Smooth muscle cell (in vitro differentiated cells): ENCODE measurements at regions not wholly inside any gene's neighbourhood (a gene's known extent, or its start where the extent isn't known, plus 50 kb on each side); places are given as distances from the start of the nearest gene placed in this dataset.

Experiments
- DNase-seq: peaks from one replicate; lab custom pipeline; 2025; ENCODE audit not compliant: unreplicated experiment; lab: John Stamatoyannopoulos, UW
- H2AFZ ChIP-seq: fragments of 200-600 bp; sonication (generic); 2 replicates; pipeline ENCODE4 v1.6.0; 2016; ENCODE audit warnings: antibody characterized with exemption, low read depth, mild to moderate bottlenecking
- H3F3A ChIP-seq: fragments of 200-600 bp; sonication (generic); 2 replicates; pipeline ENCODE4 v1.6.0; 2017; ENCODE audit warnings: antibody characterized with exemption, low read depth
- H3K27ac ChIP-seq: fragments of 200-600 bp; sonication (generic); 2 replicates; pipeline ENCODE4 v1.5.1; 2016; ENCODE audit warnings: low read depth, mild to moderate bottlenecking
- H3K27me3 ChIP-seq: fragments of 200-600 bp; sonication (generic); 2 replicates; pipeline ENCODE4 v1.6.1; 2016; ENCODE audit warnings: low read depth, mild to moderate bottlenecking
- H3K36me3 ChIP-seq: fragments of 200-600 bp; sonication (generic); 2 replicates; pipeline ENCODE4 v1.5.1; 2016; ENCODE audit warnings: low read depth
- H3K4me1 ChIP-seq: fragments of 200-600 bp; sonication (generic); 2 replicates; pipeline ENCODE4 v1.5.1; 2016; ENCODE audit warnings: low read depth
- H3K4me2 ChIP-seq: fragments of 200-600 bp; sonication (generic); 2 replicates; pipeline ENCODE4 v1.6.0; 2016; ENCODE audit warnings: mild to moderate bottlenecking
- H3K4me3 ChIP-seq: fragments of 200-600 bp; sonication (generic); 2 replicates; pipeline ENCODE4 v1.5.1; 2016; ENCODE audit warnings: mild to moderate bottlenecking
- H3K79me2 ChIP-seq: fragments of 200-600 bp; sonication (generic); 2 replicates; pipeline ENCODE4 v1.6.0; 2016; ENCODE audit warnings: low read depth, mild to moderate bottlenecking
- H3K9ac ChIP-seq: fragments of 200-600 bp; sonication (generic); 2 replicates; pipeline ENCODE4 v1.6.0; 2016; ENCODE audit warnings: low read depth
- H3K9me3 ChIP-seq: fragments of 200-600 bp; sonication (generic); replicated peaks from 2 replicates; pipeline ENCODE4 v1.5.1; 2016; ENCODE audit warnings: low read depth
- H4K20me1 ChIP-seq: fragments of 200-600 bp; sonication (generic); 2 replicates; pipeline ENCODE4 v1.6.0; 2016; ENCODE audit warnings: low read depth
- WGBS: methylation state at CpG from one replicate; pipeline ENCODE4 v1.1.7; 2016; ENCODE audit warnings: low lambda C conversion rate; 5-methylcytosine and 5-hydroxymethylcytosine counted together
- TF ChIP-seq, protein P1 (sequence below): fragments of 200-600 bp; sonication (generic); IDR thresholded peaks from 2 replicates; pipeline ENCODE4 v1.5.1; 2017; ENCODE audit warnings: borderline replicate concordance, mild to moderate bottlenecking, antibody characterized with exemption; ENCODE audit not compliant: insufficient read depth, poor library complexity, severe bottlenecking

DNA sequence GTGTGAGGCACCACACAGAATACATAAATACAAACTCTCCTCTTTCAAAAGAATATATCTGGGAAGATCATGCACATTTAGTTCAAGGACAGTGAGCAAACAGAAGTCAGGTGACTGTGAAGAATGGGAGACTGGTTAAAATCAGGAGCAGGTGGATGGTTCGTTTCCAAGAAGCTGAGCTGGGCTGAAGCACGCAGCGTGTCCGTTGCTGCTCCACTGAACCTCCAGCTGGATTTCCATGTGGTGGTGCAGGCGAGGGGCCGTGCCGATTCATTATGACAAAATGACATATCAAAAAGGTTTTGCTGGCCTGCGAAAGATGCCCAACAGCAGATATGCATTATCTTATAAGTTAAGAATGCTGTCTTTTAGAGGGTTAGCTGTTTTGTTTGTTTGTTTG, 66.0 kb downstream of the OLIG1 start:
- H3K4me1 ChIP-seq = no peaks in the 10 kb centered on the region
- no peaks in the 10 kb centered on the region for H3K9me3 ChIP-seq
- WGBS = 91% methylated on average over 8 of the region's 8 CpGs

DNA sequence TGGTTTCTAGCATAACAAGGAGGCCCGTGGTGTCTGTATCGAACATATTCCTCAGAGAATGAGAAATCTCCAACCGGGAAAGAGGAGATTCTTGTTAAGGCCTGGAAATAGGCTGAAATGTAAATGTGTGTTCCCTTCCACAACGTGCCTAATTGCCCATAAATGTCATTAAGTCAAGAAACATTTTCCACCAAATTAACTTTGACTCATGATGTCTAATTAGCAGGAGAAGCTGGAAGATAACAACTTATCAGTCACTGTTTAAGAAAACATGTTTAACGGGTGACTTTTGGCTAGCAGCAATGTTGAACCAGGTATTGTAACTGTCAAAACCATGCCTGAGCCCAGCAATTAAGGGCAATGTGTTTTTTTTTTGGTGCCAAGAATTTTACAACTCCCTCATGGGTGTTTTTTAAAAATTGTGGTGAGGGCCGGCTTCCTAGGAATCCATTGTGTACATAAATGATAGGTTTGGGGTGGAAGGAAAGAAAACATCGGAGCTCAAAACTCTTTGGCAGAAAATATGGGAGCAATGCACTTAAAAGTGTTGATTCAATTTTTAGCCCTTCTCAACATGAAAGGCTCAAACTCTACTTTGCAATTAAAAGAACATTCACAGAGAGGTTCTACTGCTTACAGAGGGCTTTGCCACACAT, 67.0 kb downstream of the OLIG1 start:
- no peaks in the 10 kb centered on the region for H3K36me3 ChIP-seq
- 68% methylated on average over 7 of the region's 7 CpGs for WGBS
- H3K27ac ChIP-seq = no peak overlapping the region
- TF ChIP-seq, protein P1, sequence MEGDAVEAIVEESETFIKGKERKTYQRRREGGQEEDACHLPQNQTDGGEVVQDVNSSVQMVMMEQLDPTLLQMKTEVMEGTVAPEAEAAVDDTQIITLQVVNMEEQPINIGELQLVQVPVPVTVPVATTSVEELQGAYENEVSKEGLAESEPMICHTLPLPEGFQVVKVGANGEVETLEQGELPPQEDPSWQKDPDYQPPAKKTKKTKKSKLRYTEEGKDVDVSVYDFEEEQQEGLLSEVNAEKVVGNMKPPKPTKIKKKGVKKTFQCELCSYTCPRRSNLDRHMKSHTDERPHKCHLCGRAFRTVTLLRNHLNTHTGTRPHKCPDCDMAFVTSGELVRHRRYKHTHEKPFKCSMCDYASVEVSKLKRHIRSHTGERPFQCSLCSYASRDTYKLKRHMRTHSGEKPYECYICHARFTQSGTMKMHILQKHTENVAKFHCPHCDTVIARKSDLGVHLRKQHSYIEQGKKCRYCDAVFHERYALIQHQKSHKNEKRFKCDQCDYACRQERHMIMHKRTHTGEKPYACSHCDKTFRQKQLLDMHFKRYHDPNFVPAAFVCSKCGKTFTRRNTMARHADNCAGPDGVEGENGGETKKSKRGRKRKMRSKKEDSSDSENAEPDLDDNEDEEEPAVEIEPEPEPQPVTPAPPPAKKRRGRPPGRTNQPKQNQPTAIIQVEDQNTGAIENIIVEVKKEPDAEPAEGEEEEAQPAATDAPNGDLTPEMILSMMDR = no peak
- H2AFZ ChIP-seq = no peak overlapping the region
- H3K9ac ChIP-seq = no peak overlapping the region
- no peak for DNase-seq
- no peaks in the 10 kb centered on the region for H3K79me2 ChIP-seq
- H3F3A ChIP-seq = no peaks in the 10 kb centered on the region
- H3K4me2 ChIP-seq = no peak overlapping the region
- no peaks in the 10 kb centered on the region for H3K4me1 ChIP-seq
- peaks cover 46% of the 10 kb centered on the region for H3K27me3 ChIP-seq
- H3K4me3 ChIP-seq = no peak overlapping the region
- H3K9me3 ChIP-seq = no peaks in the 10 kb centered on the region
- no peaks in the 10 kb centered on the region for H4K20me1 ChIP-seq

More for the DNA sequence above, 66.0 kb downstream of the OLIG1 start:
- H3F3A ChIP-seq = no peaks in the 10 kb centered on the region
- H3K27ac ChIP-seq = no peak overlapping the region
- H3K36me3 ChIP-seq = no peaks in the 10 kb centered on the region
- no peaks in the 10 kb centered on the region for H4K20me1 ChIP-seq
- DNase-seq = no peak
- TF ChIP-seq, protein P1 = no peak
- H3K79me2 ChIP-seq = no peaks in the 10 kb centered on the region
- no peak overlapping the region for H3K4me2 ChIP-seq
- H3K9ac ChIP-seq = no peak overlapping the region
- H2AFZ ChIP-seq = no peak overlapping the region
- peaks cover 52% of the 10 kb centered on the region for H3K27me3 ChIP-seq
- H3K4me3 ChIP-seq = no peak overlapping the region

DNA sequence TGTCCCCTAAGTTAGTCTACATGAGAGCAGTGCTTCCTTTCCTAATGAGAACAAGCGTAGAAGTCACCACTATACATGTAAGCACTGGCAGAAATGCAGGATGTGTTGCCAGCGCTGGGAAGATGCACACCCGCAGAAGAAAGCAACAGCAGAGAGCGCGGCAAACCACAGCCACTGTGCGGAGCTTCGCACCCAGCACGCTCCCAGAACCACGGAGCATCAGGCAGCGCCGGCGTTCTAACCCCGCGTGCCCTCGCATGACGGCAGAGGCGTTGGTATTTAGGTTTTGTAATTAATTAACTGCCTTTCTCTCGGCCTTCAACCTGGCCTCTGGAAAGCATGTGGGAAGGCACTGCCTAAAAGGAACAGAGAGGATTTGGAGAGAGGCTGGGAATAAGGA, 69.1 kb downstream of the OLIG1 start:
- no peak overlapping the region for H2AFZ ChIP-seq
- H3K9me3 ChIP-seq = no peaks in the 10 kb centered on the region
- DNase-seq = no peak
- no peak overlapping the region for H3K4me3 ChIP-seq
- no peaks in the 10 kb centered on the region for H3K4me1 ChIP-seq
- H3K27me3 ChIP-seq = peaks cover 44% of the 10 kb centered on the region
- WGBS = 88% methylated on average over 18 of the region's 18 CpGs
- TF ChIP-seq, protein P1 = no peak
- no peaks in the 10 kb centered on the region for H3K36me3 ChIP-seq
- no peaks in the 10 kb centered on the region for H3F3A ChIP-seq
- no peak overlapping the region for H3K4me2 ChIP-seq
- H4K20me1 ChIP-seq = no peaks in the 10 kb centered on the region
- no peak overlapping the region for H3K9ac ChIP-seq
- no peaks in the 10 kb centered on the region for H3K79me2 ChIP-seq
- no peak overlapping the region for H3K27ac ChIP-seq

- H3K79me2 ChIP-seq = no peaks in the 10 kb centered on the region
- no peak overlapping the region for H3K4me2 ChIP-seq
- no peak for DNase-seq
- no peaks in the 10 kb centered on the region for H3K9me3 ChIP-seq
- TF ChIP-seq, protein P1 = no peak
- H3K27me3 ChIP-seq = peaks cover 34% of the 10 kb centered on the region
- H3K36me3 ChIP-seq = no peaks in the 10 kb centered on the region
- H3K4me3 ChIP-seq = no peak overlapping the region
- H3K27ac ChIP-seq = no peak overlapping the region
- WGBS = 86% methylated on average over 2 of the region's 2 CpGs
- no peak overlapping the region for H2AFZ ChIP-seq
- H3K9ac ChIP-seq = no peak overlapping the region
- H3K4me1 ChIP-seq = no peaks in the 10 kb centered on the region
- H3F3A ChIP-seq = no peaks in the 10 kb centered on the region
- no peaks in the 10 kb centered on the region for H4K20me1 ChIP-seq
Measured at GRCh38 chr21:33140288-33140687, 70.3 kb downstream of the OLIG1 start.
